NCI-H2029 treated with DMSO at 0.1 percent for 48 hours (cell line): ENCODE measurements at regions not wholly inside any gene's neighbourhood (a gene's known extent, or its start where the extent isn't known, plus 50 kb on each side); places are given as distances from the start of the nearest gene placed in this dataset.

ENCODE experiments used
- DNase-seq: peaks from one replicate; lab custom pipeline; 2025; lab: John Stamatoyannopoulos, UW

- no peak for DNase-seq
Observed at GRCh38 chr20:63086421-63087235, 79.9 kb upstream of the BHLHE23 start.

GRCh38 chr20:63085151-63085861 lies 78.5 kb upstream of the BHLHE23 start:
- DNase-seq: no peak

GRCh38 chr20:63084563-63084927 lies 77.8 kb upstream of the BHLHE23 start:
- DNase-seq: no peak

GRCh38 chr20:63083831-63084562 lies 77.2 kb upstream of the BHLHE23 start:
- no peak for DNase-seq

- DNase-seq: no peak
Observed at GRCh38 chr20:63082939-63083735, 76.4 kb upstream of the BHLHE23 start.

- no peak for DNase-seq
Observed at GRCh38 chr20:63082308-63082938, 75.7 kb upstream of the BHLHE23 start.

GRCh38 chr20:63081831-63082230 lies 75.1 kb upstream of the BHLHE23 start:
- no peak for DNase-seq

GRCh38 chr20:63081351-63081750 lies 74.6 kb upstream of the BHLHE23 start:
- no peak for DNase-seq

- DNase-seq: no peak
Observed at GRCh38 chr20:63080811-63081210, 74.0 kb upstream of the BHLHE23 start.

GRCh38 chr20:63080411-63080810 lies 73.6 kb upstream of the BHLHE23 start:
- no peak for DNase-seq

- no peak for DNase-seq
Observed at GRCh38 chr20:63079971-63080370, 73.2 kb upstream of the BHLHE23 start.

GRCh38 chr20:63077705-63078104 lies 70.9 kb upstream of the BHLHE23 start:
- no peak for DNase-seq

GRCh38 chr20:63076421-63076820 lies 69.7 kb upstream of the BHLHE23 start:
- DNase-seq: no peak

GRCh38 chr20:63074631-63075030 lies 67.9 kb upstream of the BHLHE23 start:
- DNase-seq: no peak

- no peak for DNase-seq
Observed at GRCh38 chr20:63074182-63074581, 67.4 kb upstream of the BHLHE23 start.

GRCh38 chr20:63073738-63074065 lies 66.9 kb upstream of the BHLHE23 start:
- no peak for DNase-seq

GRCh38 chr20:63072991-63073737 lies 66.4 kb upstream of the BHLHE23 start:
- DNase-seq: no peak

GRCh38 chr20:63072231-63072791 lies 65.5 kb upstream of the BHLHE23 start:
- DNase-seq: no peak

- no peak for DNase-seq
Observed at GRCh38 chr20:63071541-63072181, 64.9 kb upstream of the BHLHE23 start.
